IPS DF 19.7 (cell line): ENCODE measurements at regions not wholly inside any gene's neighbourhood (a gene's known extent, or its start where the extent isn't known, plus 50 kb on each side); places are given as distances from the start of the nearest gene placed in this dataset.

ENCODE experiments used
- DNase-seq: peaks from one replicate; pipeline ENCODE4 v3.0.0-alpha.2; 2013; ENCODE audit warnings: low read depth, low spot score

DNA sequence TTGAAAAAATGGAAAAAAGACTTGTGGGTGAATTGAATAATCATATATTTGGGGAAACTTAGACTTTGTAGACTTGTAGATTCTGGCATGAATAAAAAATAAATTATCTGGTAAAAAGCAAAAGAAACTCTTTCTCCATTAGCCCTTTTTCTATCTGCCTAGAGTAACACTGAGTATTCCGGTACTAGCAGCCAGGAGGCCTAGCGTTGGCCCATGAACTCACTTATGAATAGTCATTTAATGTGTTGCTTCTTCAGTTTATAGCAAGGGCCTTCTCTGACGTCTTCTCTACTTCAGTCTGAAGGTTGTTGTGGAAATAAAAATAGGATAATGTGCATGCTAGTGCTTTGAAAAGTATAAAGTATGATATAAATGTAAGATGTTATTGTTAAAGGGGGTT, 851.2 kb upstream of the NR2F2 start:
- DNase-seq = no peak

DNA sequence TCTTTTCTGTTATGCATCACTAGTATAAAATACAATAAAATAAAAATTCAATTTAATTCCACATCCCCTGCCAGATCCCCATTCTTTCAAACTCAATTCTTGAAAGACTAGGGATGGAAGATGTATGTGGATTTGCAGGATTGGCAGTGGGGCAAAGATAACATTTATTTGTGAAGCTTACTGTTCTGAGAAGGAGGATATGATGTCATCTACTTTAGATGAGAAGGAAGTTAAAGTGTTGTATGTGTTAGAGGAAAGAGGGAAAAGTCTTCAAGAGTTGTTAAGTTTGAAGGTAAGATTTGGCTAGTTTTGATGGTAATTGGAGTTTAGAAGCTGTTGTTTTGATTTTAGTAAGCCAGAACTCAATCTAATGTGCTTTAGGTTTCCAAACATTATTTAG, 845.1 kb upstream of the NR2F2 start:
- DNase-seq = no peak

DNA sequence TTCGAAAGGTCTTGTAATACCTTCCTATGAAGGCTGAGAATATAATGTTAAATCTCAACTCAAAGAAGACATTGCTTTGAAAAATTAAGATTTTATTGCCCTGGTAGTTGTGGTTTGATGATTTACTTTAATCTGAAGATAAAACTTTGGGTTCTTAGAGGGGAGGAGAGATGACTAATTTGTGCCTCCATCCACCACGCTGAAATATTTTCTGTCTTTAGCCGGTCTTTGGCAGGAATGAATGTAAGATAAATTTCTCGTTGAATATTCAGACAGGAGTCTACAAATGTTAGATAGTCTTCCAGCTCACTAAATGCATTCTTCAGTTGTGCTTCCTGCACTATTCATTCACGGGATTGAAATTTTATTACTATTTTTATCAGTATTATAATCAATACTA, 844.3 kb upstream of the NR2F2 start:
- no peak for DNase-seq

DNA sequence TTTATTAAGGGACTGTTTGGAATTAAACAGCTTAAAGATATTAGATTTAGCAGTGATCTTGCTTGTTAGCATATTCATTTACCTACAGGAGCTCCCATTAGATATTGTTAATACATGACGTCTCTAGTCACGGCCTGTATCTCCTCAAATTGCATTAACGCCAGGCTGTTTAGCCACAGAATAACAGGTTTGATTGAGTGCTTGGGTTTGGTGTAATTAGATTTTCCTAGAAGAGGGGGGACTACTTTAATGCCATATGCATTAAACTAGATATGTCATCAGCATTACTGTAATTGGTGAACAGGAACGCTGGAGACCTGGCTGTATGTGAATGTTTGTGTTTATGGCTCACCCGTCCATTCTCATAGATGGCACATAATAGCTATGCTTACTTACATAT, 841.4 kb upstream of the NR2F2 start:
- DNase-seq = no peak

DNA sequence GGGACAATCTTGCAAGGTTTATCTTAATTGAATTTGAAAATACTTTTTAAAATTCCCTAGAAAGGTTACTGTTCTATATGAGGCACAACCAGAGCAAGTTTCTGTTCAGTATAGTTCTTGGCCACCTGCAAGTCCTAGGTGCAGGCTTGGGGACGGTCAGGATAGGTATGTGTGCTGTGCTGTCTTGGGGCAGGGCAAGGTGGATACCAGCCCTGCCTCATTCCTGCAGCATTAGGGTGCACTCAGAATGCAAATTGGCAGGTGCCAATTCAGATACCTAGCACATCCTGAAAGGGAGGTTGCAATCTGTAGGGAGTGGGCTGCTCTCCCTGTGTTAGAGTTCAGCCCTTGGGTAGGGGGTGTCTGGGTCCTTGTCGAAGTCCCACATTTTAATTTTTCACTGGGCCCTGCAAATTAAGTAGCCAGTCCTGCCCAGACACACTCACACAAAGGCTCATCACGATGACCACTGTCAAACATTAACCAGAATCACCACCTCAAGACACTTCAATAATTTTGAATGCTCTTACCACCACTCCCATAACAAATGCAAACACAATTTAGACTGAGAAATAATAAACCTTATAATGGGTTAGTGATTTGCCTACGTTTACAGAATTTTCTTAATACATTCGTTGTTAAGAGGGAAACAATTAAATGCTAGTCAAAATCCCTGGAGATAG, 838.0 kb upstream of the NR2F2 start:
- no peak for DNase-seq

DNA sequence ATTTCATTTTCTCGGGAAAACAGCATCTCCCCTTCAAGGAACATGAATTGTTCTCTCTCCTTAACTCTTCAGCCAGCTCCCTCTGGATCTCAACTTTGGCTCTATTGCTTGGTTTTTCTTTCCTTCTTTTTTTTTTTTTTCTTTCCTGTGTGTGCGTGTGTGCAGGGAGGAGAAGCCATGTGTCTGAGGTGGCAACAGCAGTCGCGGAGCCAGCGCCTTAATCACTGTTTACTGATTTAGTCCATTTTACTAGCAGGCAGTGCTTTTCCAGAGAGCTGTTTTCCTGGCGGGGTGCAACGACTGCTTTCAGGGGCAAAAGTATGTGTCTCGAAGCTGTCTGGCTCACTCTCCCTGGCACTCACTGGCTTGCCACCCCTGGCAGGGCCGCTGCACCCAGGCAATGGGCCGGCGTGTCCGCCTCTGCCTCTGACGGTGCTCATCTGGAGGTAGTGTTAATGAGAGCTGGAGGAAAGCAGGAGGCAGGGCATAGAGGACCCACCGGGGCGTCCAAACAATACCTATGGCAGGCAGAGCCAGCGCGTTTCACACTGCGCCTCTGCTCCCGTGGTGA, 835.4 kb upstream of the NR2F2 start:
- DNase-seq = no peak

DNA sequence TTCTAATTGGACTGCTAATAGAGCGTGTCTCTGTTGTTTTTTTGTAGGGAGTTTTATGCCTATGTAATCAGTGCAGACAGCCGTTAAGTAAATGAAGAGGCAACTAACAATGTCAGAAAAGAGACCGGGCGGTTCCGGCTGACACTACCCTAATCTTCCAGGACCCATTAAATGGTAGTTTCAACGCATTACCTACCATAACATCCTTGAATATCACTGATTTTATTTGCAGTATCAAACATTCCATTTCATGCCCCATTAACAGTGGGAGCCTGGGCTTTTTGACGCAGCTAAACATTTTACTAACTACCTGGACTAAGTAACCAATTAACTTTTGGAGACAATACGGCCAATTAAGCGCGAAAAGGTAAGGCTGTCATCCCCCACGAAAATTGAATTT, 832.9 kb upstream of the NR2F2 start:
- DNase-seq = no peak

DNA sequence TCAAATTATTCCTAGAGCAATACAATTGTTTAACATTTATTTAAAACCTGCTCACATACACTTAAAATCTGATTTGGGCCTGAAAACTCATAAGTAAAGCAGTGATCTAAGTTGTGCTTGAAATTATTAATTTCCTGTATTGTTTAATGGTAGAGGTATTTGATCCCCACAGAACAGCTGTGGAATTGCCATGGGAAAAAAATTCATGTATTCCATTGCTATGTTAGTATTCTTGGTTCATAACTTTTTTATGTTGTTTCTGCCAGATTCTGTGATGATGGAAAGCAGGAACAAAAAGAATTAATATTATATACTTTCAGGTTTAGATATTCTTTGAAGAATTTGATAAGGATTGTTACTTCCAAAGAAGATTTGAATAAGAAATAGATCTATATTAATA, 831.5 kb upstream of the NR2F2 start:
- DNase-seq = no peak

DNA sequence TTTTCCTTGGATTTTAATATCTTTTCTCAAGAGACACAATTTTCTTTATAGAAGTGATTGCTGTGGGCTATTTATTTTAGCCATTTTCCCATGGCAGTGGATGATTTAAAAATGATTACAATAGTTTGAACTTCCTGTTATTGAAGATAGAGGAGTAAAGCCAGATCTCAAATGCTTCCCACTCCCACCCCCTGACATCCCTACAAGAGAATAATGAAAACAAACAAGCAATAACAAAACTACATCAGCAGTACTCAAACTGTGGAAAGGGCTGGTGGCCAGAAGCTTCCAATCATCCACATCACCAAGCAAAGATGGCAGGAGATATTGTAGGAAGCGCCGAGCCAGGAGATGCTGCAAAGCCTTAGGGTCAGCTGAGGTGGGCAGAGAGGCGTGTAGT, 831.1 kb upstream of the NR2F2 start:
- DNase-seq = no peak

DNA sequence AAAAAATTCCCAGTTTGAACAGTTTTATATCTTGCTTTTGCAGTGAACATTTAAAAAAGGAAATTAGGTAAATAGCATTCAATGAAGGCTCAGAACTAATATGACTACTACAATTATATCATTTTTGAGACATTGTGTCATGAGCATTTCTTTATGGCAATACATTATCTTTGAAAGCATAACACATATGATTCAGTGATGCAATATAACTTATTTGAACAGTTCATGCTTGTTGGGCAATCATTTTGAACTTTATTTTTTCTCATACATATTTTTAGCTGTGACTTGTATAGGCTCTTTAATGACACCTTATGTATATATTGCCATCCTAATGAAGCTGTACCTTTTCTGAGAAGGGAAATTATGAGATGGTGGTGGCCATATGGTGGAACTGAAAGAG, 828.6 kb upstream of the NR2F2 start:
- no peak for DNase-seq

DNA sequence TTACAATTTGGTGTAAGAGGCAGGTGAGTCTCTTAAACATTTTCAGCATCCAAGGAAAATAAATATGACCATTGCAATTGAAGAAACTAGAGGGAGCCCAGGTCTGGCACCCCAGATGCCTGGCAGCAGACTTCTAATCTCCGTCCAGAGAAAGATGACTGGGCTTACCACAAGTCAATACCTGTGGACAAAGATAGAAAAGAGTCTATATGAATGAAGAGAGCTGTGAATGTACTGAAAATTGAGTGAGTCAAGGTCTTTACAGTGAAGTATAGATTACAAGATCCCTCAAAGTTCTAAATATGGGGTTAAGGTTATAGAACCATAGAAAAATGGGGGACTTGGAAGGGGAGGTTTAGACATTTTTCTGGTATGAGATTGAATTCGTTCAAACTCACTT, 827.4 kb upstream of the NR2F2 start:
- no peak for DNase-seq

DNA sequence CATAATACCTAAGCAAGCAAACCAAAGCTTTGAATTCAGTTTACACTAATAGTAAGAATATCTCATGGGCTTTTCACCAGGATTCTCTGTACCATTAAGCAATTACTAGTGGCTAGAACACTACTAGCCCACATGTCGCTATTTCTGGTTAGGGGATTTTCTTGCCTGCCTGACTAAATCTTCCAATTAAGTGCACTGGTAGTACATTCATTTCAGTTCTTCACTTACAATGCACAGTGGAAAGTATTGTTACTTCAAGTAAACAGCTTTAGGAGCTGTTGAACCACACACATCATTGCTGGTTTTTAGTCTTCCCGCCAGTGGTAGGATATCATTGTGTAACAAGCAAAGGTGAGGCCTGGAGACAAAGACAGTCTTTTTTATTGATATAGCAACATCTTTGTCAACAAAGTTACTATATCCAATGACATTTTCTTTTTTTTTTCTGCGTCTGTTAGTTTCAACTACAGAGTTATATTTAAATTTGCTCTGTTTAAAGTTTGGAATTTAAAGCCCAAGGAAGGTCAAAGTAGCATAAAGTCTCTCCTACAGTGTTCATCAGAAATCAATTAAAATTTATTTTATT, 826.8 kb upstream of the NR2F2 start:
- DNase-seq = no peak

DNA sequence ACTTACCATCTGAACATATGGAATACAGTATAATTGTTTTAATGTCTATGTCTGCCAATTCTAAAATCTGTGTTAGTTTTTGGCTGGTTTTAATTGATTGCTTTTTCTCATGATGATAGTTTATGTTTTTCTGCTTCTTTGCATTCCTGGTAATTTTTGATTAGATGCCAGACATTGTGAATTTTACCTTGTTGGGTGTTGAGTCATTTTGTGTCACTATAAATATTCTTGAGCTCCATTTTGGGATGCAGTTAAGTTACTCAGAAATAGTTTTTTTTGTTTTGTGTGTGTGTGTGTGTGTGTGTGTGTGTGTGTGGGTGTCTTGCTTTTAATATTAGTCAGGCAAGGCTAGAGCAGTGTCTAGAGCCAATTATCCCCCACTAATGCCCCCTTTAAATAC, 818.8 kb upstream of the NR2F2 start:
- no peak for DNase-seq

DNA sequence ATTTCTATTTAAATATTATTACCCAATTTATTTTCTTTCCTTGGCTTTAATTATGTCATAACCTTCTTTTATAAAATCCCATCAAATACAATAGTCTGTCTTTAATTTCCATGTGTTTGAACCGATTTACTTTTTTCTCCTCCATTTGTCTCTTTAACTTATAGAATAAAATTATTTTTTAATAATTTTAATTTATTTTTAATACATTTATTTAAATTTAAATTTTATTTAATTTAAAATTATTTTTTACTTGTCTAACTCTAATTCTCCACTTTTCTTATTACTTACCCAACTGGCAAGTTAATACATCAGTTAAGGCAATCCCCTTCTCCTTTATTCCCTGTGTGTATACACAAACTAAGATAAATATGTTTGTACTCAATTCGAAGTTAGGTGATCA, 817.6 kb upstream of the NR2F2 start:
- DNase-seq = no peak

DNA sequence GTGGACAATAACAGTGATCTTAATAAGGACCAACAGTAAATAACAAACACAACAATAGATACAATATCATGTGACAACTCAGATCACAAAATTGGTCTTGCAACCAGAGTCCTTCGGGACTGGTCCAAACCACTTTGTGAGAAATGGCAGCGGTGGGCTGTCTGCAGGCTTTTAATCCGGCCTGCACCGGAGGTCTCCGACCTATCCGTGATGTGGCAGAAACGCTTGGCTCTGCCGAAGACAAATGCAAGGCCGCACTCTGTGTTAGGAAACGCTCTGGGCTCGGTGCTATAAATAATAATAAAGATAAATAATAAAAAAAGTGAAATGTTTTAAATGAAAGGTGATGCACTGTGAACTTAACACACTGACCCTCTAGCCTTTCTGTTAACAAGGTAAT, 810.6 kb upstream of the NR2F2 start:
- DNase-seq = no peak

DNA sequence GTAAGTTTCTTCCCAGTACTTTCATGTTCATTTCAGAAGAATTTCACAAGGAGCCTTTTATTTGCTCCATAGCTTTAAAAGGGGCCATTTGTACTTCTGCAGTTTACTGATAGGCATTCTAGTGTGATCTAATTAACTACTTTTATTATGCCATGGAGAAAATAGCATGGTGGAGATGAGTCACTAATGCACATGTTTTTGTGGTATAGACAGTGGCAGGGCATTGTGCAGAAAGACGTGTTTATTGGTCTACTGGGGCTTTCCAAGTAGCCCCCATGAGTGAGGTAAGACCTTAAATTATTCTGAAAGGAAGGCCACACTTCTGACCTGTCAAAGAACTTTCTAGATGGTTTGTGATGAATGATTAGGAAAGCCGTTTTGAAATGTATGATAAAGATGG, 810.0 kb upstream of the NR2F2 start:
- DNase-seq = no peak

DNA sequence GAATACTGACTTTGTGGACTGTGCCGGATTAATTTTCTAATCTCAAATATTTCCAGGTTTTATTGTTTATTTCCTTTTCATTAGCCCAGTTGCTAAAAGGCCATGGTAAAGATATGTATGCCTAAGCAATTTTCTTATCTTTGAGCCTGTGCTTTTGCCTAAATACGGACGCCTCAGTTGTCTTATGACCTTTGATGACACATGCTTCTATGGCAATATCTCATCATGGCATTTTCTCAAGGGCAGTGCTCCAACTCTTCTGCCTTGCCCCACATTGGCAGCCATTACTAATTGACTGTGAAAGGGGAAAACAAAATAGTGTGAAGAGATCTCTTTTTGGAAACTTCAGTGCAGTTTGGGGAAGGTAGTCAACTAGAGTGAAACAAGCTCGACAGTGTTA, 809.6 kb upstream of the NR2F2 start:
- DNase-seq = no peak

DNA sequence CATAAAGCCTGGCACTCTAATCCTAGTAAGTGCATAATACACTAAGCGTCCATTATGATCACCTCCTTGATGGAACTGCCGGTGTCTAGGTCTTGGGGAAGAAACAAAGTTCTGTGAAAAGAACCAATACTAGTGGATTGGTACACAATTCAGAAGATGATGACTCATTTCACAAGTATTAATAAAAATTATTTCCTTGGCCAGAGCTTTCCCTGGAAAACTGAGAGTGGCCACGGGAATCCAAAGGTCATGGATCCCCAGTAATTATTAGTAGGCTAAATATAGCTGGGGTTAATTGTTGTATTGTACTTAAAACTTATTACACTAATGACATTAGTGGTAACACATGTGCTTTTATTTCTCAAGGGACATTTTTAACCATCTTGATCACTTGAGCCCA, 808.0 kb upstream of the NR2F2 start:
- no peak for DNase-seq

DNA sequence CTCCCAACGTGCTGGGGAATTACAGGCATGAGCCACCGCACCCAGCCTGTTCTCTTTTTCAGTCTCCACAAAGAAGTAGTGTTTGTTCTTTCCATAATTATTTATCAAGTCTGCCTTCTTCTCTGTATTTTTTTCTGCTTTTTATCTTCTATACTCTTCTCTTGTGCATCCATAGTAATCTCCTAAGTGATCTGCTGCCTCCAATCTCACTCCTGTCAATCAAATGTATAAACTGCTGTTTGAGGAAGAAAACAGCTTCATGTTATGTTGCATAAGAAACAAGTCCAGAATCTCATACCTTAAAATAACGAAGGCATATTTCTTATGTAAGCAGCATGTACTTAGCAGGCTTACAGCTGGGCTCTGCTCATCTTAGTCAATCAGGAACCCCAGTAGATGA, 801.6 kb upstream of the NR2F2 start:
- DNase-seq = no peak

DNA sequence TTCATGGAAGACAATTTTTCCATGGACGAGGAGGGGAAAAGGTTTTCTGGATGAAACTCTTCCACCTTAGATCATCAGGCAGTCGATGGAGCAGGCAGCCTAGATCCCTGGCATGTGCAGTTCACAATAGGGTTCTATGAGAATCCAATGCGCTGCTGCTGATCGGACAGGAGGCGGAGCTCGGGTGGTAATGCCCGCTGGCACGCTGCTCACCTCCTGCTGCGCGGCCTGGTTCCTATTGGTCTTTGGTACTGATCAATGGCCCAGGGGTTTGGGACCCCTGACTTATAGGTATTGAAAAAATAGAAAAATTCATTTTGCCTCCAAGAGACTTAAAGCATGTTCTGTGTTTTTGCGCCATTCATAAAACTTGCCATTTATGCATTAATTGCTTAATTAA, 793.9 kb upstream of the NR2F2 start:
- no peak for DNase-seq

DNA sequence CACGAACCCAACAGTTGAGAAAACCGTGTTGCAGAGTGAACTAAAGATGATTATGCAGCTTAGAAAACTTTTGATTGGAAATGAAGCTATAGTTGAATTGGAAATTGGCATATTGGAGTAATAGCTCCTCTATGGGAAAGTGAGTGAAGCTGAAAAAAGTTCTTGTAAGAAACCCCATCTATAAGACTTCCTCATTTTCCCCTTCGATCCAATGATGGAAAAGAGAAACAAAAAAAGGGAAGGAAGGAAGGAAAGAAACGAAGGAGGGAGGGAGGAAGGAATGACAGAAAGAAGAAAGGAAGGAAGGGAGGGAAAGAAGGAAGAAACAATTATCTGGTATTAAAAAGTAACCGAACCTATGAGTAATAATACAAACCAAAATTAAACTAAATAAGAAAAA, 791.8 kb upstream of the NR2F2 start:
- no peak for DNase-seq

DNA sequence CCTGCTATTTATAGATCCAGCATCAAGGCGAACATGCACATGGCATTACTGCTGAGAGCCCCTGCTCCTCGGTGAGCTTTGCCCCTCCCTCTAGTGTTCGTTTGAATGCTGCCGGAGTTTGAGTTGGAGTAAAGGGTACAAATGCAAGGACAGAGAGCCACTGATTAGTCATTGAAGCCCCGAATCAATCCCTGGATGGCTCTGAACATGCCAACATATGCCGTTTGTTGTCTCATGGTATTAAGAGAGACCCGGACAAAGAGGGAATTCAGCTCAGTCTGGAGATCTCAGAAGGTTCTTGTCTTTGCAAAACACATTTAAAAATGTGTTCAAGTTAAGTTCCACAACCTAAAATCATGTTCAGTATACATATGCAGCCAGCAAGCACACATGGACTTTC, 789.2 kb upstream of the NR2F2 start:
- DNase-seq = no peak

DNA sequence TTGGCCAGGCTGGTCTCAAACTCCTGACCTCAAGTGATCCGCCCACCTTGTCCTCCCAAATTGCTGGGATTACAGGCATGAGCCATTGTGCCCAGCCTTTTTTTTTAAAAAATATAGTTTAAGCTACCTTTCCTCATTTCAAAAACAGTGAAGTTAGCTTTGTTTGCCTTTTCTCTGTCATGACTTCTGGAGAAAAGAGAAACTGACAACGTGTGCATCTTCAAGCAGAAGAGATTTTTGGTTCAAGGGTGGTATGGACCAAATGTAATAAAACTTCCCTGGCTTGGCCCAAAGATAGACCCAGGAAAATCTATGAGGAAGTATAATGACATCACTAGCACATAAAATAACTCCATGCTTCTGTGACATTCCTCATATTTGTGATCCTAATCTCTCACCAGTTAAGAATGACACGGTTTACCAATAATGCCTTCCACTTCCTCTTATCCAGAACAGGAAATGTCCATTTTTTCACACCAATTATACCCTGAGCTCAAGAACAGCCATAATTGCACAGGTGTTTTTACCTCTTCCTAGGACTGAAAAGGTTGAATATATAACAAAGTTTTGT, 781.2 kb upstream of the NR2F2 start:
- no peak for DNase-seq
